ENCODE measurements at regions not wholly inside any gene's neighbourhood (a gene's known extent, or its start where the extent isn't known, plus 50 kb on each side); places are given as distances from the start of the nearest gene placed in this dataset.

DNA sequence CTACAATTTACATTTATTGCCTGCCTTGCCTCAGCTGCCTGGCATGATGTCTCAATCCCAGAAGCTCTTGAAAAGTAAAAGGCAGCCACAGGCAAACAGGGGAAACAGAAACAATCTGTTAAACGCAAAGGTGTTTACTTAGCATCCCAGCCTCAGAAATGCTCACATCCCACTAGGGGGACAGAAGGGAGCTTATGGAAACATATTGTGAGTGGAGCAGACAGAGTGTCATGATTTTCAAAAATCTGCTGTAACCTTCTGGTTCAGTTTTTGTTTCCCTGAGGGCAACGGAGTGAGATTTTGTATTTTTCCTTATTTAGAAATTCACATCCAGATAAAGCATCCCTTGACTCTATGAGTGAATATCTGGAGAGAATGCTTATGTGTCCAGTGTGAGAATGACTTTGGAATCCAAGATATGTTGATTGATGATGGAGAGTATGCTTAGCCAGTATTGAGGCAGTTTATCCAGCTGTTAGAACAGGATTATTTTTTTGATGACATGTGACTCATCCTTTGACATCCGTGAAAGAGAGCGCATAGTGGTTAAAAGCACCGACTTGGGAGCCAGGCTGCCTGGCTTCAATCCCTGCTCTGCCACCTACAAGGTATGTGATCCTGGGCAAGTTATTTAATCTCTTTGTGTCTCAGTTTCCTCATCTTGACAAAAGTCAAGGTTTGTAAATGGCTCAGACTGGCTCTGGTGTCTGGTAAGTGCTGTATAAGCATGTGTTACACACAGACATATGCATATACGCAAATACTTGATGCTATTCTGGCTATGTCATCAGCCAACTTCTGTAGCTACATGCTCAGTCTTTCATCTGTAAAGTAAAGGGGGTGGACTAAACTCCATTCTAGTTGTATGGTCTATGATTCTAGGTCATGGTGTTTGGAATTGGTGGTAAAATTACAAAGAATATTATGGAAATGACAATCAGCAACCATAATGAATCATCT lies 381.2 kb downstream of the RAPGEF2 start:
- TF ChIP-seq, protein P1, sequence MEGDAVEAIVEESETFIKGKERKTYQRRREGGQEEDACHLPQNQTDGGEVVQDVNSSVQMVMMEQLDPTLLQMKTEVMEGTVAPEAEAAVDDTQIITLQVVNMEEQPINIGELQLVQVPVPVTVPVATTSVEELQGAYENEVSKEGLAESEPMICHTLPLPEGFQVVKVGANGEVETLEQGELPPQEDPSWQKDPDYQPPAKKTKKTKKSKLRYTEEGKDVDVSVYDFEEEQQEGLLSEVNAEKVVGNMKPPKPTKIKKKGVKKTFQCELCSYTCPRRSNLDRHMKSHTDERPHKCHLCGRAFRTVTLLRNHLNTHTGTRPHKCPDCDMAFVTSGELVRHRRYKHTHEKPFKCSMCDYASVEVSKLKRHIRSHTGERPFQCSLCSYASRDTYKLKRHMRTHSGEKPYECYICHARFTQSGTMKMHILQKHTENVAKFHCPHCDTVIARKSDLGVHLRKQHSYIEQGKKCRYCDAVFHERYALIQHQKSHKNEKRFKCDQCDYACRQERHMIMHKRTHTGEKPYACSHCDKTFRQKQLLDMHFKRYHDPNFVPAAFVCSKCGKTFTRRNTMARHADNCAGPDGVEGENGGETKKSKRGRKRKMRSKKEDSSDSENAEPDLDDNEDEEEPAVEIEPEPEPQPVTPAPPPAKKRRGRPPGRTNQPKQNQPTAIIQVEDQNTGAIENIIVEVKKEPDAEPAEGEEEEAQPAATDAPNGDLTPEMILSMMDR (IDR thresholded peaks at IDR 0.05) = no peak
- TF ChIP-seq ZFX (IDR thresholded peaks at IDR 0.05; ENCODE audit: borderline replicate concordance) = no peak

Measured in 22Rv1 (cell line).